Lower leg skin (tissue), 3 donors: ENCODE measurements at regions not wholly inside any gene's neighbourhood (a gene's known extent, or its start where the extent isn't known, plus 50 kb on each side); places are given as distances from the start of the nearest gene placed in this dataset.

Experiments used
- CTCF ChIP-seq, 3 donors: fragments of 450-650 bp; IDR thresholded peaks; one replicate each; pipeline ENCODE4 v1.5.1; 2016; ENCODE audit warnings: antibody characterized with exemption in 3 of 3, mild to moderate bottlenecking in 3 of 3, moderate library complexity in 2 of 3
- POLR2A ChIP-seq, 2 donors: fragments of 450-650 bp; IDR thresholded peaks; one replicate each; pipeline ENCODE4 v1.6.1; 2016 to 2017; ENCODE audit warnings: antibody characterized with exemption in 2 of 2, mild to moderate bottlenecking in 1 of 2, moderate library complexity in 1 of 2

DNA sequence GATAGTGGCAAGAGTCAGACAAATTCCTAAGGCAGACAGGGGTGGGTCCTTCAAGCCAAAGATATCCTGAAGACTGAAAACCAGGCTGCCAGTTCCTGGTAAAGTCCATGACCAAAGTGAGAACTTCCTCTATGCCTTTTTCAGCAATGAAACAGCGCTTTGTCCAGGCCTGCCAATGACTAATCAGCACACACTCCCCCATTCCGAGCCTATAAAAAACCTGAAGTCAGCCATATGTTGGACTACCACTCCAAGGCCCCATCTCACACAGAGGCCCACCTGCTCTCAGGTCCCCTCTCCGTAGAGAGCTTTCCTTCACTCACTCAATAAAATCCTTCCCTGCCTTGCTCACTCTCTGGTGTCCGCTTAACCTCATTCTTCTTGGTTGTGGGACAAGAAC lies 402.2 kb downstream of the ANKRD7 start:
- no peak for TF ChIP-seq CTCF (IDR thresholded peaks at IDR 0.05)
- no peak for TF ChIP-seq POLR2A (IDR thresholded peaks at IDR 0.05)
